ENCODE measurements at regions not wholly inside any gene's neighbourhood (a gene's known extent, or its start where the extent isn't known, plus 50 kb on each side); places are given as distances from the start of the nearest gene placed in this dataset.

- H3K4me2 ChIP-seq (ENCODE audit: low read length), result peak overlapping the region; percentile 19; the same call in 1 of the 2 replicates
- H3K36me3 ChIP-seq (ENCODE audit: control insufficient read depth in 1 of 2, insufficient read depth in 2 of 2, low read length in 2 of 2), result no peaks in the 10 kb centered on the region
- H3K4me1 ChIP-seq (ENCODE audit: control insufficient read depth in 1 of 2, insufficient read depth in 2 of 2, low read length in 2 of 2), result peaks cover 0 to 9% of the 10 kb centered on the region in 2 experiments; a peak in 1 of 4 replicates
- no peak overlapping the region for H3K4me3 ChIP-seq (replicated peaks in 1 of 2; ENCODE audit: low read depth in 1 of 2, low read length in 2 of 2)
- H4K20me1 ChIP-seq (ENCODE audit: insufficient read depth), result no peaks in the 10 kb centered on the region
- H3K27ac ChIP-seq (ENCODE audit: low read depth, low read length), result no peak overlapping the region
- TF ChIP-seq POLR2A (IDR thresholded peaks at IDR 0.05; ENCODE audit: borderline replicate concordance, extremely low read depth, insufficient read depth, insufficient read length) (no peak), SP1 (IDR thresholded peaks at IDR 0.05; ENCODE audit: low read depth) (no peak; the same call in 1 of the 2 replicates), RAD21 (IDR thresholded peaks at IDR 0.05; ENCODE audit: low read depth) (no peak), YY1 (IDR thresholded peaks at IDR 0.05; ENCODE audit: extremely low read depth, insufficient replicate concordance, low read depth, low read length) (no peak), ZNF274 (IDR thresholded peaks at IDR 0.05; ENCODE audit: low read depth, low read length) (no peak), EZH2 (IDR thresholded peaks at IDR 0.05) (no peak), CEBPB (IDR thresholded peaks at IDR 0.05; ENCODE audit: low read depth) (no peak), JUND (IDR thresholded peaks at IDR 0.05) (no peak)
- TF ChIP-seq, protein P1, sequence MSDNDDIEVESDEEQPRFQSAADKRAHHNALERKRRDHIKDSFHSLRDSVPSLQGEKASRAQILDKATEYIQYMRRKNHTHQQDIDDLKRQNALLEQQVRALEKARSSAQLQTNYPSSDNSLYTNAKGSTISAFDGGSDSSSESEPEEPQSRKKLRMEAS (IDR thresholded peaks at IDR 0.05), result no peak
- TF ChIP-seq, protein P2, sequence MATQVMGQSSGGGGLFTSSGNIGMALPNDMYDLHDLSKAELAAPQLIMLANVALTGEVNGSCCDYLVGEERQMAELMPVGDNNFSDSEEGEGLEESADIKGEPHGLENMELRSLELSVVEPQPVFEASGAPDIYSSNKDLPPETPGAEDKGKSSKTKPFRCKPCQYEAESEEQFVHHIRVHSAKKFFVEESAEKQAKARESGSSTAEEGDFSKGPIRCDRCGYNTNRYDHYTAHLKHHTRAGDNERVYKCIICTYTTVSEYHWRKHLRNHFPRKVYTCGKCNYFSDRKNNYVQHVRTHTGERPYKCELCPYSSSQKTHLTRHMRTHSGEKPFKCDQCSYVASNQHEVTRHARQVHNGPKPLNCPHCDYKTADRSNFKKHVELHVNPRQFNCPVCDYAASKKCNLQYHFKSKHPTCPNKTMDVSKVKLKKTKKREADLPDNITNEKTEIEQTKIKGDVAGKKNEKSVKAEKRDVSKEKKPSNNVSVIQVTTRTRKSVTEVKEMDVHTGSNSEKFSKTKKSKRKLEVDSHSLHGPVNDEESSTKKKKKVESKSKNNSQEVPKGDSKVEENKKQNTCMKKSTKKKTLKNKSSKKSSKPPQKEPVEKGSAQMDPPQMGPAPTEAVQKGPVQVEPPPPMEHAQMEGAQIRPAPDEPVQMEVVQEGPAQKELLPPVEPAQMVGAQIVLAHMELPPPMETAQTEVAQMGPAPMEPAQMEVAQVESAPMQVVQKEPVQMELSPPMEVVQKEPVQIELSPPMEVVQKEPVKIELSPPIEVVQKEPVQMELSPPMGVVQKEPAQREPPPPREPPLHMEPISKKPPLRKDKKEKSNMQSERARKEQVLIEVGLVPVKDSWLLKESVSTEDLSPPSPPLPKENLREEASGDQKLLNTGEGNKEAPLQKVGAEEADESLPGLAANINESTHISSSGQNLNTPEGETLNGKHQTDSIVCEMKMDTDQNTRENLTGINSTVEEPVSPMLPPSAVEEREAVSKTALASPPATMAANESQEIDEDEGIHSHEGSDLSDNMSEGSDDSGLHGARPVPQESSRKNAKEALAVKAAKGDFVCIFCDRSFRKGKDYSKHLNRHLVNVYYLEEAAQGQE (IDR thresholded peaks at IDR 0.05; ENCODE audit: low read depth), result no peak
- CTCF ChIA-PET, result no interaction called here
- H3K9me3 ChIP-seq (ENCODE audit: control insufficient read depth in 1 of 2, insufficient read depth in 1 of 2, low read depth in 1 of 2, low read length in 2 of 2), result no peaks in the 10 kb centered on the region
- ATAC-seq, result no peak
- no peaks in the 10 kb centered on the region for H3K79me2 ChIP-seq (ENCODE audit: insufficient read depth, low read length)
- no peak for DNase-seq (ENCODE audit: low read depth, low spot score)
- intact Hi-C loops (cut with micrococcal nuclease), result no loop called here
- H3K9me2 ChIP-seq (ENCODE audit: insufficient read depth), result no peaks in the 10 kb centered on the region
- BruUV-seq (replicated peaks), result no TSS peak
- POLR2A ChIA-PET, result no interaction called here
- no peaks in the 10 kb centered on the region for H3K27me3 ChIP-seq (ENCODE audit: insufficient read depth, low read length)
- no peak overlapping the region for H2AFZ ChIP-seq (ENCODE audit: low read depth, low read length, poor library complexity, severe bottlenecking)
- no peak overlapping the region for H3K9ac ChIP-seq (ENCODE audit: low read length)
- RAD21 ChIA-PET (ENCODE audit: low non-redundant PET in 1 of 2, low total read pairs in 2 of 2, uncharacterized antibody in 2 of 2, unreplicated experiment in 2 of 2), result no interaction called here
Observed at GRCh38 chr1:221810406-221810805, 68.5 kb upstream of the DUSP10 start.

Measured in HCT116 (cell line).